Naive thymus-derived CD4-positive, alpha-beta T cell (primary cell): ENCODE measurements at regions not wholly inside any gene's neighbourhood (a gene's known extent, or its start where the extent isn't known, plus 50 kb on each side); places are given as distances from the start of the nearest gene placed in this dataset.

Source experiments
- ATAC-seq: fragments of 150-1000 bp; cut with Tn5 transposase; 2 replicates; pipeline ENCODE4 v1.10.0; 2021; ENCODE audit warnings: mild to moderate bottlenecking, moderate library complexity
- CTCF ChIA-PET: fragments of 350-600 bp; sonication (Branson Sonifier 250); formaldehyde crosslinking; loops from one replicate; lab custom pipeline; 2021; ENCODE audit warnings: antibody characterized with exemption; lab: Charles Lee
- POLR2A ChIA-PET: fragments of 350-600 bp; sonication (Branson Sonifier 250); formaldehyde crosslinking; loops from one replicate; lab custom pipeline; 2021; ENCODE audit warnings: antibody characterized with exemption, inconsistent platforms; lab: Charles Lee
- DNase-seq, 9 donors: peaks; one replicate each; pipeline versions ENCODE4 v3.0.0 to v3.0.0-alpha.2; 2020 to 2022; ENCODE audit warnings: mixed read lengths in 1 of 9
- H3K27ac ChIP-seq: one replicate; pipeline ENCODE4 v1.7.0; 2013; ENCODE audit warnings: mild to moderate bottlenecking, low read depth, low read length, moderate library complexity
- H3K27me3 ChIP-seq, 2 donors: one replicate each; pipeline ENCODE4 v1.7.0; 2013; ENCODE audit warnings: low read length in 2 of 2, mild to moderate bottlenecking in 2 of 2, moderate library complexity in 2 of 2; ENCODE audit not compliant: control insufficient read depth in 2 of 2, insufficient read depth in 2 of 2
- H3K36me3 ChIP-seq, 3 experiments: 1 replicate in 2 of 3; 2 replicates in 1 of 3; pipeline ENCODE4 v1.7.0; 2013; ENCODE audit warnings: low read length in 3 of 3, mild to moderate bottlenecking in 3 of 3, moderate library complexity in 1 of 3; ENCODE audit not compliant: insufficient read depth in 3 of 3, control insufficient read depth in 2 of 3
- H3K4me1 ChIP-seq, 2 donors: one replicate each; pipeline ENCODE4 v1.7.0; 2013; ENCODE audit warnings: low read length in 2 of 2, mild to moderate bottlenecking in 2 of 2, moderate library complexity in 1 of 2; ENCODE audit not compliant: control insufficient read depth in 2 of 2, insufficient read depth in 2 of 2
- H3K4me3 ChIP-seq: 2 replicates; pipeline ENCODE4 v1.7.0; 2013; ENCODE audit warnings: mild to moderate bottlenecking, low read length
- H3K9me3 ChIP-seq, 3 experiments: 1 replicate in 2 of 3; 2 replicates in 1 of 3; pipeline ENCODE4 v1.7.0; 2013; ENCODE audit warnings: low read length in 3 of 3; ENCODE audit not compliant: control insufficient read depth in 2 of 3
- H3K27ac Mint-ChIP-seq, 9 donors: one replicate each; pipeline ENCODE4 v1.8.0; 2020 to 2022; ENCODE audit warnings: mixed read lengths in 9 of 9, mild to moderate bottlenecking in 8 of 9, moderate library complexity in 5 of 9, inconsistent platforms in 2 of 9
- H3K27me3 Mint-ChIP-seq, 5 donors: one replicate each; pipeline ENCODE4 v1.8.0; 2021 to 2022; ENCODE audit warnings: mixed read lengths in 5 of 5, mild to moderate bottlenecking in 1 of 5
- H3K36me3 Mint-ChIP-seq, 5 donors: one replicate each; pipeline ENCODE4 v1.8.0; 2020 to 2022; ENCODE audit warnings: mixed read lengths in 5 of 5, mild to moderate bottlenecking in 3 of 5, inconsistent platforms in 1 of 5
- H3K4me1 Mint-ChIP-seq, 7 donors: one replicate each; pipeline ENCODE4 v1.8.0; 2020 to 2022; ENCODE audit warnings: mixed read lengths in 7 of 7, mild to moderate bottlenecking in 3 of 7, inconsistent platforms in 1 of 7
- H3K4me3 Mint-ChIP-seq, 10 donors: one replicate each; pipeline ENCODE4 v1.8.0; 2020 to 2022; ENCODE audit warnings: mild to moderate bottlenecking in 10 of 10, mixed read lengths in 10 of 10, moderate library complexity in 6 of 10, inconsistent platforms in 2 of 10
- H3K9me3 Mint-ChIP-seq, 11 donors: one replicate each; pipeline ENCODE4 v1.8.0; 2020 to 2022; ENCODE audit warnings: mixed read lengths in 11 of 11, mild to moderate bottlenecking in 4 of 11, inconsistent platforms in 1 of 11, moderate library complexity in 1 of 11
- intact Hi-C, 2 donors: fragments of 100-400 bp; cut with micrococcal nuclease; formaldehyde crosslinking; loops; one replicate each; pipeline ENCODE4 v1.15.1; 2023

GRCh38 chr13:33578786-33579185 is 239.2 kb upstream of the RFC3 start:
- Histone ChIP-seq H3K36me3 (no peaks in the 10 kb centered on the region), H3K27me3 (no peaks in the 10 kb centered on the region), H3K4me1 (no peaks in the 10 kb centered on the region), H3K27ac (no peak overlapping the region), H3K9me3 (no peaks in the 10 kb centered on the region), H3K4me3 (no peak overlapping the region)
- no peak overlapping the region for H3K27ac Mint-ChIP-seq
- ATAC-seq = no peak
- H3K4me1 Mint-ChIP-seq = no peaks in the 10 kb centered on the region
- peaks cover 0 to 18% (median 10%) of the 10 kb centered on the region in 5 donors for H3K27me3 Mint-ChIP-seq
- H3K36me3 Mint-ChIP-seq = no peaks in the 10 kb centered on the region
- no peak for DNase-seq
- H3K4me3 Mint-ChIP-seq = no peak overlapping the region
- ChIA-PET CTCF (no interaction called here), POLR2A (no interaction called here)
- H3K9me3 Mint-ChIP-seq = peaks cover 0 to 2% (median 0%) of the 10 kb centered on the region in 11 donors
- intact Hi-C loops = no loop called here

- Histone ChIP-seq H3K27me3 (no peaks in the 10 kb centered on the region), H3K4me1 (no peaks in the 10 kb centered on the region), H3K36me3 (no peaks in the 10 kb centered on the region), H3K4me3 (no peak overlapping the region), H3K9me3 (no peaks in the 10 kb centered on the region), H3K27ac (no peak overlapping the region)
- no peak for DNase-seq
- ATAC-seq = no peak
- H3K27ac Mint-ChIP-seq = no peak overlapping the region
- H3K9me3 Mint-ChIP-seq = peaks cover 0 to 9% (median 0%) of the 10 kb centered on the region in 11 donors
- peaks cover 0 to 18% (median 10%) of the 10 kb centered on the region in 5 donors for H3K27me3 Mint-ChIP-seq
- POLR2A ChIA-PET = no interaction called here
- intact Hi-C loops = no loop called here
- H3K36me3 Mint-ChIP-seq = peaks cover 0 to 3% (median 0%) of the 10 kb centered on the region in 5 donors
- H3K4me1 Mint-ChIP-seq = no peaks in the 10 kb centered on the region
- CTCF ChIA-PET = no interaction called here
- no peak overlapping the region for H3K4me3 Mint-ChIP-seq
Observed at GRCh38 chr13:33582121-33582520, 235.8 kb upstream of the RFC3 start.

GRCh38 chr13:33583398-33583797 is 234.6 kb upstream of the RFC3 start:
- POLR2A ChIA-PET = no interaction called here
- CTCF ChIA-PET = interaction anchor here (0.6 kb wide), 1 partner anchor 53 kb away, joined by 4 read pairs; no protein-coding TSS in a partner anchor

DNA sequence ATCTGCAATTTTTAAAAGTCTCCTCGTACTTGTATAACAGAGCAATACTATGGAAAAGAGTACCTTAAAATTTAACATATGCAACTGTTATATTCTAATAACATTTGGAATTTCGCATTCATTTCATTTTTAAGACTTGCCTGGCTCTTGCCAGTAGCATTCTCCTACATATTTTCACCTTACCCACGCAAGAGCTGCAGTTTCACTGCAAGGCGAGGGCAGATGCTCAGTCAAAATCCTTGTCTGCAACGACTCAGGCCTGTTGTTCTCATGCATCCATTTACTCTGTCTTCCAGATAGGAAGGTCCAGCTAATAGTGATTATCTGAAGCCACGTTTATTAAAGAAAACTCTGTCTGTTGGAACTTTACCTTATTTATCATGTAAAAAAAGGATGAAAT is 227.0 kb upstream of the RFC3 start:
- Histone ChIP-seq H3K4me1 (no peaks in the 10 kb centered on the region), H3K4me3 (no peak overlapping the region), H3K27me3 (no peaks in the 10 kb centered on the region), H3K36me3 (no peaks in the 10 kb centered on the region), H3K27ac (no peak overlapping the region), H3K9me3 (no peaks in the 10 kb centered on the region)
- Mint-ChIP-seq H3K27me3 (no peaks in the 10 kb centered on the region), H3K36me3 (peaks cover 0 to 6% (median 0%) of the 10 kb centered on the region in 5 donors), H3K4me3 (no peak overlapping the region), H3K27ac (no peak overlapping the region), H3K9me3 (peaks cover 0 to 7% (median 0%) of the 10 kb centered on the region in 11 donors), H3K4me1 (no peaks in the 10 kb centered on the region)
- no peak for ATAC-seq
- ChIA-PET POLR2A (no interaction called here), CTCF (no interaction called here)
- DNase-seq = no peak
- intact Hi-C loops = no loop called here

More at GRCh38 chr13:33583398-33583797, 234.6 kb upstream of the RFC3 start:
- no peak for DNase-seq
- ATAC-seq = no peak
- Mint-ChIP-seq H3K4me3 (no peak overlapping the region), H3K36me3 (peaks cover 0 to 3% (median 0%) of the 10 kb centered on the region in 5 donors), H3K27ac (no peak overlapping the region), H3K9me3 (peaks cover 0 to 9% (median 0%) of the 10 kb centered on the region in 11 donors), H3K27me3 (peaks cover 0 to 13% (median 5%) of the 10 kb centered on the region in 5 donors), H3K4me1 (no peaks in the 10 kb centered on the region)
- intact Hi-C loops = no loop called here
- Histone ChIP-seq H3K27me3 (no peaks in the 10 kb centered on the region), H3K36me3 (no peaks in the 10 kb centered on the region), H3K4me3 (no peak overlapping the region), H3K4me1 (no peaks in the 10 kb centered on the region), H3K9me3 (no peaks in the 10 kb centered on the region), H3K27ac (no peak overlapping the region)

GRCh38 chr13:33606692-33607091 is 211.3 kb upstream of the RFC3 start:
- POLR2A ChIA-PET = no interaction called here

DNA sequence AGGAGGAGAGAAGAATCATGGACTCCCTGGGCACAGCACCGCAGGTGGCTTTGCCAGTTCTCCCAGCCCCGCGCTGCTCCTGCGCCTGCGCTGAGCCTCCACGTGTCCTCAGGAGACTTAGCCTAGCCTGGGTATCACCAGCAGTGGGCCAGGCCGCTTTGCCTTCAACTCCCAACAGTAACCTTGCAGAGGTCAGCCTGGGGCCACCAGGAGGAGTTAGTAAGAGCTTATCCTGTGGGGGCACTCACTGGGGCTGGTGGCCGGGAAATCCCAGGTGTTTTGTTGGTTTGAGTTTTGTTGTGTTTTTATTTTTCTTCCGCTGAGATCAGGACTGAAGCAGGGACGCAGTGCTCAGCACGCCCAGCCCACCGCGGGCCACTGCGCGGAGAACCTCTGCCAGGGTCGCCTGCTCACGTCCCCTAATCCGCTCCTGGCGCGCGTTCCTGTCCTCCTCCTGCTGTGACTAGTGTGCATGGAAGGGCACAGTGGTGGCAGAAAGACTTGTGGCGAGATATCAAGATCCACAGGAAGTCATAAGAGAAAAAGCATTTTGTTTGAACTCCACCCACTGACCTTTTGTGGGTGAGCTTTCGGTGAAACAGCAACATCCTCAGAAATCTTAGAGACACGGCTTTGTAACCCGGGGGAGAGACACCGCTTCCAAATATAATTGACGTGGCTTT is 207.4 kb upstream of the RFC3 start:
- intact Hi-C loops = loop anchor here in 1 of 2 donors (1.0 to 5.0 kb wide), 3 partner anchors 68 to 207 kb away; partner anchors contain the start of gene RFC3

More at GRCh38 chr13:33606692-33607091, 211.3 kb upstream of the RFC3 start:
- Histone ChIP-seq H3K27ac (no peak overlapping the region), H3K9me3 (no peaks in the 10 kb centered on the region), H3K27me3 (no peaks in the 10 kb centered on the region), H3K4me3 (no peak overlapping the region), H3K36me3 (no peaks in the 10 kb centered on the region), H3K4me1 (peaks cover 0 to 8% of the 10 kb centered on the region in 2 donors)
- intact Hi-C loops = no loop called here
- Mint-ChIP-seq H3K4me3 (no peak overlapping the region), H3K27ac (no peak overlapping the region), H3K4me1 (peaks cover 8 to 14% (median 13%) of the 10 kb centered on the region in 7 donors), H3K9me3 (peaks cover 0 to 15% (median 4%) of the 10 kb centered on the region in 11 donors), H3K36me3 (peaks cover 3 to 12% (median 9%) of the 10 kb centered on the region in 5 donors), H3K27me3 (peaks cover 0 to 9% (median 0%) of the 10 kb centered on the region in 5 donors)
- ATAC-seq (no peak), DNase-seq (no peak)
- CTCF ChIA-PET = no interaction called here

More for the DNA sequence above, 207.4 kb upstream of the RFC3 start:
- H3K4me1 Mint-ChIP-seq = peaks cover 12 to 35% (median 29%) of the 10 kb centered on the region in 7 donors
- peak; percentile 75 for ATAC-seq
- peak in 5 of 9 donors; percentile 1 to 53 (median 6) for DNase-seq
- H3K27me3 Mint-ChIP-seq = peaks cover 0 to 12% (median 5%) of the 10 kb centered on the region in 5 donors
- H3K27me3 ChIP-seq = no peaks in the 10 kb centered on the region
- ChIA-PET CTCF (no interaction called here), POLR2A (interaction anchor here (0.6 kb wide), 1 partner anchor 201 kb away, joined by 3 read pairs; no protein-coding TSS in a partner anchor)
- no peaks in the 10 kb centered on the region for H3K9me3 ChIP-seq
- H3K4me1 ChIP-seq = peaks cover 7 to 8% of the 10 kb centered on the region in 2 donors
- H3K4me3 ChIP-seq = peak overlapping the region; percentile 14
- H3K4me3 Mint-ChIP-seq = peak overlapping the region; percentile 6 to 84 (median 67)
- H3K36me3 Mint-ChIP-seq = peaks cover 0 to 4% (median 0%) of the 10 kb centered on the region in 5 donors
- H3K36me3 ChIP-seq = no peaks in the 10 kb centered on the region
- peaks cover 0 to 2% (median 0%) of the 10 kb centered on the region in 11 donors for H3K9me3 Mint-ChIP-seq
- peak overlapping the region in 8 of 9 donors; percentile 34 to 90 (median 70) for H3K27ac Mint-ChIP-seq
- H3K27ac ChIP-seq = no peak overlapping the region
